Coronary artery (tissue), 2 donors: ENCODE measurements at regions not wholly inside any gene's neighbourhood (a gene's known extent, or its start where the extent isn't known, plus 50 kb on each side); places are given as distances from the start of the nearest gene placed in this dataset.

Experiments
- DNase-seq: peaks from one replicate; pipeline ENCODE4 v3.0.0-alpha.2; 2017; ENCODE audit warnings: low spot score
- H3K27ac ChIP-seq, 2 donors: fragments of 200-600 bp; sonication (generic); one replicate each; pipeline ENCODE4 v1.5.1; 2016 to 2019
- H3K4me3 ChIP-seq: fragments of 200-600 bp; sonication (generic); 2 replicates; pipeline ENCODE4 v1.5.1; 2016; ENCODE audit warnings: mild to moderate bottlenecking, moderate library complexity
- TF ChIP-seq, protein P1 (sequence below): fragments of 200-600 bp; sonication (generic); IDR thresholded peaks from one replicate; pipeline ENCODE4 v1.5.1; 2019; ENCODE audit warnings: antibody characterized with exemption

DNA sequence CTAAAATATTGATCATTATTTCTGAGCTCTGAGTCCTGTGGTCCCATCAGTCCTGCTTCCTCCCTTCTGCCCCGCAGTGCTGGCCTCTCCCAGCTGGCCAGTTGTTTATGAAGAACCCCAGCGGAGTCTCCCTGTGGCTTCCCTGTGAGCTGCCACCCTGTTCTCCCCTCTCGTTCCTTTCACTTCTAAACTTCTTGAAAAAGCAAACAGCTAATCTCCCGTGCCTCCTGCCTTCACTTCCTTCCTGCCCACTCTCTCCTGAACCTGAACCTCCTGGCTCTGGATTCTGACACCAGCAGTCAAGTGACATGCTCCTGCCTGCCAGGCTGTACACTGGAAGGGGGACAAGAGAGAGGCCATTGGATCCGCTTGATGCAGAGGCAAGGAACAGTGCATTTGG, 63.7 kb upstream of the ZPBP start:
- H3K27ac ChIP-seq, result no peak overlapping the region
- no peak overlapping the region for H3K4me3 ChIP-seq
- DNase-seq, result no peak
- TF ChIP-seq, protein P1, sequence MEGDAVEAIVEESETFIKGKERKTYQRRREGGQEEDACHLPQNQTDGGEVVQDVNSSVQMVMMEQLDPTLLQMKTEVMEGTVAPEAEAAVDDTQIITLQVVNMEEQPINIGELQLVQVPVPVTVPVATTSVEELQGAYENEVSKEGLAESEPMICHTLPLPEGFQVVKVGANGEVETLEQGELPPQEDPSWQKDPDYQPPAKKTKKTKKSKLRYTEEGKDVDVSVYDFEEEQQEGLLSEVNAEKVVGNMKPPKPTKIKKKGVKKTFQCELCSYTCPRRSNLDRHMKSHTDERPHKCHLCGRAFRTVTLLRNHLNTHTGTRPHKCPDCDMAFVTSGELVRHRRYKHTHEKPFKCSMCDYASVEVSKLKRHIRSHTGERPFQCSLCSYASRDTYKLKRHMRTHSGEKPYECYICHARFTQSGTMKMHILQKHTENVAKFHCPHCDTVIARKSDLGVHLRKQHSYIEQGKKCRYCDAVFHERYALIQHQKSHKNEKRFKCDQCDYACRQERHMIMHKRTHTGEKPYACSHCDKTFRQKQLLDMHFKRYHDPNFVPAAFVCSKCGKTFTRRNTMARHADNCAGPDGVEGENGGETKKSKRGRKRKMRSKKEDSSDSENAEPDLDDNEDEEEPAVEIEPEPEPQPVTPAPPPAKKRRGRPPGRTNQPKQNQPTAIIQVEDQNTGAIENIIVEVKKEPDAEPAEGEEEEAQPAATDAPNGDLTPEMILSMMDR, result no peak

DNA sequence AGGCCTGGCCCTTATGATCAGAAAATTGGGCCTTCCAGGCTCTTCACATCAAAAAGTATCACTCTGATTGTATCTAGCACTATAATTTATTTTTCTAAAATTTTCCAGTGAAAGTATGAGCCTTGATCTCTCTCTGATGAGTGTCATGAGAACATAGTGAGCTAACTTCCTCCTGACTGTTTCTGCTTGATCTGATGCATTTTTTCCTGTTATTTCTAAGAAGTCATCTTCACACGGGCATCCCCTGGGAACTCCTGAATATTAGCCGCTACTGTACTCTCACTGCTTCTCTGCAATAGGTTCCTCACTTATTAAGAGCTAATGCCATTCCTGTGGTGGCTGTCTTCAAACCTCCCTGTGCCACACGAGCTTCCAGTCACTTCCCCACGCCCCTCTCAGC, 63.1 kb upstream of the ZPBP start:
- H3K27ac ChIP-seq, result no peak overlapping the region
- TF ChIP-seq, protein P1, result no peak
- no peak overlapping the region for H3K4me3 ChIP-seq
- no peak for DNase-seq

DNA sequence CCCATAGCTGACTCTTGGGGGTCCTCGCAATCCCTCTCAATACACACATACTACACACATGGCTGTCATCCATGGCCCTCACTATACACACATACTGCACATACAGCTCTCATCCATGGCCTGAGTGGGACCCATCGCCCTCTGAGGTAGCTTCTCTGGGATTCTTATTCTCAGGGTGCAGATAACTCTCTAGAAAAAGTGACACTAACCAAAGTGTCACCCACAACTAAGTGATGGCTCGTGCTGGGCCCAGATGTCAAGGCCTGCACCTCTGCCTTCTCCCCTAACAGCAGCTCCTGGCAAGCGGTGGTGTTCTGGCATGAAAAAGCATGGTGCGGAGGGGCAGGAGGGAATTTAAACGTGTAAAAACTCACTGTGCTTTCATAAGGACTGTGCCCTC, 62.7 kb upstream of the ZPBP start:
- no peak for DNase-seq
- TF ChIP-seq, protein P1, result no peak
- H3K4me3 ChIP-seq, result no peak overlapping the region
- no peak overlapping the region for H3K27ac ChIP-seq

DNA sequence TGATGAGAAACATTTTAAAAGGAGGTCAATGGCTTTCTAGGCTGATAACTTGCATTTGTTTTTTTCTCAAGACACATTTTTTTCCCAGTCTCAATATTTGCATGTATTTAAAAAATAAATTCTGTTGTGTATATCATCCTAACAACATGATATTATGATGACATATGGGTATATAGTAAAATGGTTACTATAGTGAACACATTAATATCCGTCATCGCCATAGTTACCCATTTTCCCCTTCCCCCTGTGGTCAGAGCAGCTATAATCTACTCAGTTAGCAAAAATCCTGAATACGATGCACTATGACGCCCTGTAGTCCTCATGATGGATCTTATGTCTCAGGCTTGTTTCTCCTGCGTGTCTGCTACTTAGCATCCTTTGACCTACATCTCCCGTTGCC, 60.9 kb upstream of the ZPBP start:
- TF ChIP-seq, protein P1, result no peak
- Histone ChIP-seq H3K27ac (no peak overlapping the region), H3K4me3 (no peak overlapping the region)
- DNase-seq, result no peak

DNA sequence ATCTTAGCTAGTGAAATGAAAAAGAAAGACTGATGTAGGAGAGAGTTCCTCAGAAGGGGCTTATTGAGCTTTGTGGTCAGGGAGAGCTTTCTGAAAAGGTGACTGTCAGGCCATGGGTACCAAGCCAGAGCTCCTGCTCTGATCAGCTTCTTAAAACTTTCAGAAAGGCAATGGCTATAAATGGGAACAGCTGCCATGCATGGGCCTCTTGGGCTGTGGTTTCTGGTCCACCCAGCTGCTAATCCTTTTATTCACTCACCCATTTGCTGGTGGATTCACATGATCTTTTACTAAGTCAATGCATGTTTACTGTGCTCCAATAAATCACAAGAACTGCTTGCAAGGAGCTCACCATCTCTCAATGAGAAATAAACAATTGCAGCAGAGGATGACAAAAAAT, 60.1 kb upstream of the ZPBP start:
- TF ChIP-seq, protein P1, result no peak
- no peak overlapping the region for H3K4me3 ChIP-seq

DNA sequence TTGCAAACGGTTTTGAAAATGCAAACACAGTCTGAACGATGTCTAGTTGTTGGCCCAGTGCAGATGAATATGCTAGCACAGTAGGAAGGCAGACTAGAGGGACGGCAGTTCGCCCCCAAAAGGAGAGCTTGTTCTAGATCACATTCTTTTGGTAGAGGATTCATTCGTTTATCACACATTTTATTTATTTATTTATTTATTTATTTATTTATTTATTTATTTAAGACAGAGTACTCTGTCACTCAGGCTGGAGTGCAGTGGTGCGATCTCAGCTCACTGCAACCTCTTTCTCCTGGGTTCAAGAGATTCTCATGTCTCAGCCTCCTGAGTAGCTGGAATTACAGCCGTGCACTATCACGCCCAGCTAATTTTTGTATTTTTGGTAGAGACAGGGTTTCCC, 59.4 kb upstream of the ZPBP start:
- H3K4me3 ChIP-seq, result no peak overlapping the region
- no peak overlapping the region for H3K27ac ChIP-seq
- TF ChIP-seq, protein P1, result no peak
- DNase-seq, result no peak

More for the DNA sequence above, 60.1 kb upstream of the ZPBP start:
- no peak for DNase-seq
- H3K27ac ChIP-seq, result no peak overlapping the region

DNA sequence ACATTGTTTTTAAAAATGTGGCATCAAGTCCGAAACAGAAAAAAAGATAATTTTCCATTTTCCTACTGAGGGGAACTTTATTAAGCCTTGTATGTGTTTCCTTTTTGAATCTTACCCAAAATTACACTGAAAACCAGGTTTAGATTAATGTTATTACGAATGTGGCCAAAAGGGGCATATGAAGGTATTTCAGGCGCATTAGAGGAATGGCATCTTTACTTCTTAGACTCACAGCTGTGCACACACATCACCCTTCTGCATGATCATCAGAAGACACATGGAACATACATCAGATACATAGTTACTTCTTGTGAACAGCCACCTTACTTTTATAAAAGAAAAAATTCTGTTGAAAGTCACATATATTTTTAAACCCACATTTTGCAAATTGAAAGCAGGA, 58.6 kb upstream of the ZPBP start:
- TF ChIP-seq, protein P1, result no peak
- Histone ChIP-seq H3K4me3 (no peak overlapping the region), H3K27ac (no peak overlapping the region)
- no peak for DNase-seq
